HTR-8/SVneo (cell line): ENCODE measurements at regions not wholly inside any gene's neighbourhood (a gene's known extent, or its start where the extent isn't known, plus 50 kb on each side); places are given as distances from the start of the nearest gene placed in this dataset.

ENCODE experiments used
- DNase-seq: peaks from one replicate; pipeline ENCODE4 v3.0.0; 2011; ENCODE audit warnings: low spot score, mixed read lengths; ENCODE audit not compliant: insufficient read length
- FAIRE-seq: peaks from 2 replicates; lab custom pipeline; 2011; peaks lifted over from hg19 to GRCh38; lab: Jason Lieb, UNC

DNA sequence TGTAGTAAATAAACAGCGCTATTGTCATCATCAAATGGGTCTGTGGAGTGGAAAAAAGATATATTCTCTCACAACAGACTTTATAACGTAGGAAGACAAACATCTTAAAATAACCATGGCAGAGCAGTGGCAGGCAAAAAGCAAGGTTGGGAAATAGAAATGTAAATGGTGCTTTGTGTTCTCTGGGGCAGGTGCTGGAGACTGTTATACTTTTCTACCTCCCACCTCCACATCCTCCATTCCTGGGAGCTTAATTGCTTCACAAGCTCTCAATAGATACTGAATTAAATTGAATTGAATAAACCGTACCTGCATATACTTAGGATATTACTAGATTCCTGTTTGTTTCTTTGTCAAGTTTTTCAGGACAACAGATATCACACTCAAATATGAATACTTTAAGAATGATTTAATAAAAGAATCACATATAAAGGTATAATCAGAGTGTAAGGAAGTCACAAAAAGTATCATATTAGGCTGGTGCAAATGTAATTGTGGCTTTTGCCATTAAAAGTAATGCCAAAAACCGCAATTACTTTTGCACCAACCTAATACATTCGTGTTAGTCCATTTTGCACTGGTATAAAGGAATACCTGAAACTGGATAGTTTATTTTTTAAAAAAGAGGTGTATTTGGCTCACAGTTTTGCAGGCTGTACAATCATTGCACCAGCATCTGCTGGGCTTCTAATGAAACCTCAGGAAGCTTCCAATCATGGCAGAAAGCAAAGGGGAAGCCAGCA, 367.3 kb downstream of the GRIA2 start:
- DNase-seq, result no peak
- FAIRE-seq, result no peak

DNA sequence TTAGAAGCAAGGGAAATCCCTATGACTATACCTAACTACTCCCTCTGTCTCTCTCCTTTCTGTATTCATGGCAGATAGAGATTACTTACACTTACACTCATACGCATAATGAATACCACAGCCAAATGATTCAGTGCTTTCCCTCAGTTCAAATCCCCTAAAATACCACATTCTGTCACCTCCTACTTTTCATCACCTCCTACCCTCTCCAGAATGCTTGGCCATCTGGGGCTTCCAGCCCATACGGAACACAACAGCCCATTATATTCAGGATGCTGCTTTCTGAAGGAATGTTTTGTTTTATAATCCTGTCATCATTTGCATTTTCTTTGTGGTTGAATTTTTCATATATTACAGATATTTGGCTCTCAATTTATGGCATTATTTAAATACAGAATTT, 361.6 kb downstream of the GRIA2 start:
- DNase-seq, result no peak
- no peak for FAIRE-seq

DNA sequence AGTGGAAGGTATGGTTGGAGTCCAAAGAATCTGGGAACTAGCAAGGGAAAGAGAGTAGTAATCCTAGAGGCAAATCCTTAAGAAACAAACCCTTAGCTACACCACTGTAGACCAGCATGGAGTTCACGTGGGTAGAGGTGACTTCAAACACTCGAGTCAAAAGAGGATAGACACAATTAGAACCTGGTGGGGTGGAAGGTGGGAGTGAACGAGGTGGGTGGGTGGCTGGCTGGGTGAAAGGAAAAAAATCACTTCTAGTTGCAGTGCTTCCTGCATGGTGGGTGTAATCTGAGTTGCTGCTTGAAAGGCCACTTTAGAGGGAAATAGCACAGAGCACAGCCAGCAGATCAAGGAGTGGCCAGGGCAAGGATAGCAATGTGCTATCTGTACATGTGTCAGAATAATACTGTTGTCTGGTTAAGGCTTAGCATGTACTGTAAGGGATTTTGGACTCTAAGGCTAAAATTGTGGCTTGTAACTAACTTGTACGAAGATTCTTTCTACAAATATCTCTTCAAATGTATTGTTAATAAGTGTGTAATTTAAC, 356.2 kb downstream of the GRIA2 start:
- peak; percentile 4 for FAIRE-seq
- DNase-seq, result no peak

DNA sequence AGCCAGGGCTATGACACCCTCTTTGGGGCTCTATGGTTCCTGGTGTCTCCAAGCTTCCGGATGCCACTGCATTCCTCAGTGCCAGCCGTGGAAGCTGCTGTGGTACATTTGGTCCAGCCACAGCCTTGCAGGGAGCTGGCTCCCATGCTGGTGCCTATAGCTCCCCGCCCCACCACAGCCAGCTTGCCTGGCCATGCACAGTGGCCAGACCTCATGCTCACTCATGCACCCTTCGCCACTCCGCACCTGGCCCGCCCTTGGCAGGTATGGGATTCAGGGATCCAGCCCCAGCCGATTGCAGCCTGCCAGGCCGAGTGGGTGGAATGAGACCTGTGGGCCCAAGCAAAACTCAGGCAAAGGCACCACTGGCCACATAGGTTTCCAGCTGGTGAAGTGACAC, 354.8 kb downstream of the GRIA2 start:
- DNase-seq (no peak), FAIRE-seq (no peak)

DNA sequence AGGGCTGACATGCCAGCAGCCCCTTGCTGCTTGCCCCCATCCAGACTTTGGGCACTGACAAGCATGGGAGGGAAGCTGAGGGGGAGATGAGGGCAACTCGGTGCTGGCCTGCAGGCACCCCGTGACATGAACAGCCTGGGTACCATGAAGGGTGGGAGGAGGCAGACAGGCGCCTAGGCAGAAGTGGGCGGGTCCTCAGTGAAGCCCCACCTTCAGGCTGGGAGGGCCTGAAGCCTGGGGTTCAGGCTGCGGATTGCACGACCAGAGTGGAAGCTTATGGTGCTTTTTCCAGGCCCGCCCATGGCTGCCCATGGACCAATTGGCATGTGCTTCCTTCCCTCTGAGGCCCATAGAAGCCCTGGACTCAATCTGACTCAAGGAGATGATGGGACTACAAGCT, 354.1 kb downstream of the GRIA2 start:
- FAIRE-seq (no peak), DNase-seq (no peak)

DNA sequence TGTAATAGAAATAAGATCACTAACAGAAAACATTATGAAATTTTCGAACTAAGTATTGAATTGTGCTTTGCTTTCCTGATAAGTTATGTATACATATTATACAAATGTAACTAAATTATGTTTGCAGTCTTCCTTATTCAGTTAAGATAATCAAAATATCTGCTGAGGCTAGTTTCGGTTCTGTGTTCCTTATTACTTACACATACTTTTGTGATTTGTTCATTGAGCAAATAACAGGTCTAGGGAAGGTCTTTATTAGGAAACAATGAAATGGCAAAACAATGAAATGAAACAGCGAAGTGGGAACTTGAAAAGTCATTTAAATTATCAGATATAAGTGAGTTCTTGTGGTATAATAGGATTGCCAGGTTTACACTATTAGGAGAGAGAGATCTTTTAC, 352.4 kb downstream of the GRIA2 start:
- DNase-seq (no peak), FAIRE-seq (no peak)

DNA sequence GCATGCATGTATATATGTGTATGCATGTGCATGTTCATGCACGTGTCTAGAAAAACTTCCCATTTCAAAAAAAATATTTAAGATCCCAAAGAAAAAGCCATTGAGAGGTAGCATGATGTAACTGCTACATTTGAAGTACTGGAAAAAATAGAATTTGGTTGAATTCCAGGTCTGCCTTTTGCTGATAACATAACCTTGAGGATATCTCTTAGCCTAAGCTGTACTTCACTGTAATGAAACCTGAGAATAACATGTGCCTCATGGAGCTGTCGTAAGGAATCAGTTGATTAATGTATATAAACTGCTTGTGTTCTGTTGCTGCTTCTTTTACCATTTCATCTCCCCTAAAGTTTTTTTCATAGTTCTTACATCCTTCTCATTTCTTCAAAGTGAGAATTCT, 351.8 kb downstream of the GRIA2 start:
- no peak for FAIRE-seq
- DNase-seq, result no peak

DNA sequence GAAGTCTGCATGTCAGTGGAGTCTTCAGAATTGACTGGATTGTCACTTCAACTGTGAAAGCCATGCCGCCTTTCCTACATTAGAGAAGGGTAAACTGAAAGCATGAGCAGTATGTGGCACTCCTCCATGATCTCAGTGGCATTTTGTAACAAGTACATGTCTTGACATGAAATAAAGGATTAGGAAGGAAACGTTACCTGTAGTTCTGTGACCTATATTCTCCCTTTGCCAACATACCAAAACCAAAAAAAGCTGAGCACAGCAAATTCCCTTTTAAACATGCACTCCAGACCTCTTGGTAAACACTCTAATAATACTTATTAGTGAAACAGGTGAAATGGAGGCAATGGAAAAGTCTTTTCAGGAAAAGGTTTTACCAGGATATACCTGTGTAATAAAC, 344.2 kb downstream of the GRIA2 start:
- no peak for FAIRE-seq
- DNase-seq, result no peak

DNA sequence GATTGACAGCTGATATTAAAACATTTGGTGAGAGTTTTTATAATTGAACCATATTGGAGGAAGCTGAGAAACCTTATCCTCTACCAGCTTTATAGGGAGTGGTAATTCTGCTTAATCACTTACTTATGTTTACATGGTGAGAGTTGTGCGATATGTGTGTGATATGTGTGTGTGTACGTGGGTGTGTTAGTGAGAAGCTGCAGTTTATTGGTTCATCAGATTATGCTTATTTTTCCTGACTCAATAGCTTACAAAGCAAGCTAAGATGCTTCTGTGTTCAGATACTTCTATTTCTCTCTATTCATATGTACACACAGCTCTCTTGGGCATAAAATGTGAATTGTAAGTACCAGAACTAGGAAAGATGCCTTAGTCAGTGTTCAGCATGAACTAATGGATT, 343.7 kb downstream of the GRIA2 start:
- DNase-seq (no peak), FAIRE-seq (no peak)

DNA sequence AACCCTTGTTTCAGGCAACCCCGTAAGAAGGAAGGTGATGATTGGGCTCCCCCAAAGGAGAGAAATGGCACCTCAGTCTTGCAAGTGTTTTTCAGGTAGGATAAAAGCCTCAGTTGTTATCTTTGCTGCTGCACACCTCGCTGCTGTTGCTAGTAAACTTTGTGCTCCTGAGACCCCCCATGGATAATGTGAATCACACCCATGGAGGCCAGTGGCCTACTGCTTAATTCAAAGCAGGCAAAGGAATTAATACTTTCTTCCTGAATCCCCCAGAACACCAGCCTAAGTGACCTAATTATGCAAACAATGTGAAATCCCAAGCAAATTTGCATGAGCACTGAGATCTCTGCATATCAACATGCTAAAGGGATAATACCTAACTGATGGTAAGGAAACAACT, 337.5 kb downstream of the GRIA2 start:
- DNase-seq (no peak), FAIRE-seq (no peak)

DNA sequence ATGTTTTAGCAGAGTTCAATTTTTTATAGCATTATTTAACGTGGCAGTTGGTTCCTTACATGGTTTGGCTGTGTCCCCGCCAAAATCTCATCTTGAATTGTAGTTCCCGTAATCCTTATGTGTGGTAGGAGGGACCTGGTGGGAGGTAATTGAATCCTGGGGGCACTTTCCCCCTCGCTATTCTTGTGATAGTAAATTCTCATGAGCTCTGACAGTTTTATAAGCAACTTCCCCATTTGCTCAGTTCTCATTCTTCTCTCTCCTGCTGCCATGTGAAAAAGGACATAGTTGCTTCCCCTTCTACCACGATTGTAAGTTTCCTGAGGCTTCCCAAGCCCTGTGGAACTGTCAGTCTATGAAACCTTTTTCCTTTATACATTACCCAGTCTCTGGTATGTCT, 329.5 kb downstream of the GRIA2 start:
- DNase-seq (no peak), FAIRE-seq (no peak)

DNA sequence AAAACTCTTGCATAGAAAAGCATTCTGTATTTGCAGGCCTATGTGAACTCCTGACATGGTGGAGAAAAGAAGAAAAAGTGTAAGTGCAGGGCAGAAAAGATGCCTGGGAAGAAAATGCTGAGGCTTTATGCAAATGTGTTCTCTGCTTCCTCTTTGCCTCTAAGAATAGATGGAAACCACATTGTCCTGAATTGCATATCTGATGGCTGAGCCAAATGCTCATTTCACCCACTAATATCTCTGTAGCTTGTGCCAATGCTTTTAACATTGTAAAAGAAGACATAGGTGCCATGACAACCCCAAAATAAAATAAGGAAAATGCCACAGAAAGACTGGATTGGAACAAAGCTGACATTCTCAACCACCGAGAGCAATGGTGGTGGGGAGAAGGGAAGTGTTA, 307.4 kb downstream of the GRIA2 start:
- FAIRE-seq, result no peak
- no peak for DNase-seq

DNA sequence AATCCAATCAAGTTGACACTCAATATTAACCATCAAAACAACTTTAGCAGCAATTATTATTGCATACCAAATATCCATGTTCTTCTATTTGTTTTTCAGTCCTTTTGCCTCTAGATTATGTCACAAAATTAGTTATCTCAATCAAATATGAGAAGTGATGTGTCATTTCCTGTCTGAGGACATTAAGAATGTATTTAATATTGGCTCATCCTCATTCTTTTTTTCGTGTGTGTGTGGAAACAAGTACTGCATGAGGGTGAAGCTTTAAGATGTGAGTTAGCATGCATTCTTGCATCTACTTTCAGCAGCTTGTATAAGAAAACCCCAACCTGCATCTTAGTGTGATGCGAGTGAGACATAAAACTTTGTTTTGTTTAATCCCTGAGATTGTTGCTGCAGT, 301.4 kb downstream of the GRIA2 start:
- no peak for DNase-seq
- no peak for FAIRE-seq

DNA sequence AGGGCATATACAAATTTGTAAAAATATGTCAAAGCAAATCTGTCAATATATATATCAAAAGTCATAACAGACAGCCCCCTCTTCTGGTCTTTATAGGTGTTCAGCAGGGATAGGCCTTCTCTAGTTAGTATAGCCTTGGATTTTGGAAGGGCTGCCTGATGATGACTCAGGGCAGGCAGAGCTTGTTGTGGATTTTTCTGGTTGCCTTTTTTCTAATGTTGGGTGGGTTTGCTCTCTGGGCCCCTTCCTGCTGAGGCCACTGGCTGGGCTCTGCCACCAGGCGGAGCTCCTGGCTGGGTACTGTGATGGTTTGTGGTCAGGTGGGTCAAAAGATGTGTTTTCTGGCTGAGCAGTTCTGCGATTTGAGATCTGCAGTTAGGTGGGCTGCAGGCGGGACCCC, 294.2 kb downstream of the GRIA2 start:
- no peak for DNase-seq
- no peak for FAIRE-seq

DNA sequence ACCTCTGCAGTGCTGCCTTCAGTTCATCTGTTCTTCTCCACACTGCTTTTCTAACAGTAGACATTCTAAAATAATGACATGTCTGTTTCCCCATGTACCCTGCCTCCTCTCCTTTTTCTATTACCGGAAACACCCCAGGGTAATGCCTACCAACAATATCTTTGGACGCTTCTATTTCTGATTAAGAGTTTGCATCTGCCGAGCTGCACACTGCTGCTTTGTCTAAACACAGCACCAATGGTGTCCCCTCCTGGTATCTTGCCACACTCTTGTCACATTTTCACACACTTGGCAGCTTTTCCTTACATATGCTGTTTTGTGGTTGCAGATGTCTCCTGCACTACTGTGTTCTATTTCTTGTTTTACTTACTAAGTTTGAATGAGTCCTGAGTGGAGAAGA, 288.8 kb downstream of the GRIA2 start:
- FAIRE-seq, result no peak

DNA sequence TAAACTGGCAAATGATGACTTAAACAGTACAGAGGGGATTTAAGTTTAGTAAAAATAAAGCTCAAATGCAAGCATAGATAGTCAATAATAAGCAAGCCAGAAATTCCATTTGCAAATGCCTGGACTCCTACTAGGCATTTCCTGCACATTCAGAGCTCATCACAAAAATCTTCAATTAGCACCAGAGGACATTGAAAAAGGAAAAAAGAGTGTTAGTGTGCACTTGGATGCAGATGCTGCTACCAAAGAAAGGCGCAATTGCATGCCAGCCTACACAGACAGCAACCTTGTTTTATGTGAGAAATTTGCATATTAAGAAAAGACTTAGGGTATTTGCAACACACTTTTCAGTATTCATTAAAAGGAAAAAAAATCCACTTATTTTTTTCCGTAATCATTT, 282.1 kb downstream of the GRIA2 start:
- DNase-seq, result no peak
- no peak for FAIRE-seq

More for the DNA sequence above, 288.8 kb downstream of the GRIA2 start:
- no peak for DNase-seq

DNA sequence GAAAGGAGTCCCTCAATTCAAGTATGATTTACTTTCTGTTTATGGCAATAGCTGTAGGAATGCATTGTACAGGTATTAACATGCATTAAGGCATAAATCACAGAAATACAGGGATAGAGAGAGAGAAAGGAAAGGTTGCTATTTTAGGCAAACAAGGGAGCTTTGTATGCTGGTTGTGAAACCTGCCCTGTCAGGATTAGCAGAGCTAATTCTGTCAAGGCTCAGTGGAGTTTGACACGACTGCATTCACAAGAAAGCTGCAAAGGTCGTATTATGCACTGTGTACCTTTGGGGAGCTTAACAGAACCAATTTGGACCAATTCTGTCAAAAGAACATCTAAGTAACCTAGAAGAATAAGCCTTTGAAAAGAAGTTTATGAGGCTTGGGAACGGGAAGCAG, 239.3 kb downstream of the GRIA2 start:
- FAIRE-seq, result no peak

DNA sequence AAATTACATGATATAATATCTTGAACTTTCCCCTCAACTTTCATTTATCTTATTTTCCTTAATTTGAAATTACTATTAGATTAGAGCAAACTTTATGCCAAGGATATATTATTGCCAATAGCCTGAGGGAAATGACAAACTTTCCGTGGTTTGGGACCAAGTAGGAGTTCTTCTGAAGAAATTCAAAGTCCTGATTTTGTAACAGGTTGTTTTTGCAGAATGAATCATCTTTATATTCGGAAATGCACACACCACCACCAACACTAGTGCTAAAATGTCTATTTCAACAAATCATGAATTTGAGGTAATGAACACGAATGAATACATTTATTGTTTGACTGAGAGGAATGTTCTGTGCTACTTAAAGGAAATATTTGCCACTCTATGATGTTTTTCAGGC, 226.7 kb downstream of the GRIA2 start:
- DNase-seq, result no peak
- no peak for FAIRE-seq

More for the DNA sequence above, 239.3 kb downstream of the GRIA2 start:
- DNase-seq, result no peak

DNA sequence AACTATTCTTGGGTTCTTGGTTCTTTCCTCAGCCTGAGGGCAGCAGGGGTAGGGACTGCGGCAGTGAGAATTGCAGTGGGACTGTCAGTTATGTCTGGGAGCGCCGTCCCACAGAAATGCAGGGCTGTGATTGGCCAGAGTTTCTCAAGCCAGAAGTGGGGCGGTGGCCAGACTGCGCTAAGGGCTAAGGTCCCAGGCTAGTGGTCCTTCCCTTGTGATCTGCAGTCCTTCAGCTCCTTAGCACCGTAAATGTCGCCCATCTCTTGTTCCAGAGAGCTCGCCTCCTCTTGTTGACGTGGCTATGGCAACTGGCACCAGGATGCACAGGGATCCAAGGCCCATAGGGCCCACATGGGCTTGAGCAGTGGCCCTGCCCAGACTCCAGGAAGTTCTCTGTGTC, 223.5 kb downstream of the GRIA2 start:
- FAIRE-seq, result no peak
- no peak for DNase-seq

DNA sequence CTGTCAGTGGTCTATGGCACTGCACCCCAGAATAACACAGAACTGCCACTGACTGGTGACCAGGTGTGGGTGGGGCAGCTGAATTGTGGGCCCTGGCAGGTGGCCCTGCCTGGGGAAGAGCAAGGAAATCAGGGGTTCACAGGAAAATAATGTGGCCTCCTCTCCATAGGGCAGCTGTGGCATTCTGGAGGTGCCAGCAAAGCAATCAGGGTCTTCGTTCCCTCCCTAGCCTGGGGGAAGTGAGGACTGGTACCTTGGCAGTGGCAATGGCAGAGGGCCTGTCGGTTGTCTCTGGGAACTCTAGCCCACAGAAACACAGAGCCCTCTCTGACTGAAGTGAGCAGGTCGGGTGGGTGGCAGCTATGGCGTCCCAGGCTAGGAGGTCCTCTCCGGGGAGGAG, 223.0 kb downstream of the GRIA2 start:
- DNase-seq, result no peak

DNA sequence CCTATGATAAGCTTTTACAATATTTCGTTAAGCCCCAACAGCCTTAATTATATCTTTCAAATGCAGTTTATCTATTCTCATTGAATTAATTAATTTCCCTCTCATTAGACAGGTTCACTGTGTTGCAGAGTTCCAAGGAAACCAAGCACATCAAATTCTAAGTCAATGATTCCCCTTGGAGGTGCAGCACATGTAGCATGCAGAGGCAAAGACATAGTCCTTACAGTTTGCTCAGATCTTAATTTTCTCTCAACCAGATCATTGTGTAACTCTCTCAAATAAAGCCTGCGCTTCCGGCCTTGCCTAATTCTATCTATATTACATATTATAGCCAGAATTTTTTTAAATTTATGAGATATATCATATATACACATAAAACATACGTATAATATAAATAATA, 205.4 kb downstream of the GRIA2 start:
- no peak for DNase-seq
- FAIRE-seq, result no peak

More for the DNA sequence above, 223.0 kb downstream of the GRIA2 start:
- no peak for FAIRE-seq

DNA sequence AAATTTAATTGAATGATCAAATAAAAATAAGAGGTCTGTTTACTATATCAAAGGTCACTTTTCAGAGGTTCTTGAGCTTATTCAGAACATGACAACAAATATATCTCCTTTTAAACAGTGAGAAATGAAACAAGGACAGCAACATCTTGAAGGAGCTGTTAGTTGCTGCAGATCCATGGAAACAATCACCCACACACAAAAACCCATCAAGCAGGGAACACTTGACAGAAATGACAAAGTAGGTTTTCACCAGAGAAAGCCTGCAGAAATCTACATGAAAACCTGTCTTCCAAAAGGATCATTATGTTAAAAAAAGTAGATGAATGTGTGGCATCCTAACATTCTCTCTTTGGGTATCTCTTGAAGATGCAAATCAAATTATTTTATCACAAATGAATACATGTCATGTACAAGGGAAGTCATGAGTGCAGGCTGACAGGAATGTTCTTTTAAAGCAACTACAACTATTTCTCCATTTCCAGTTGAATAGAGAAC, 203.0 kb downstream of the GRIA2 start:
- no peak for FAIRE-seq

More for the DNA sequence above, 203.0 kb downstream of the GRIA2 start:
- DNase-seq, result no peak
